Liver (tissue), 3 donors: ENCODE measurements at regions not wholly inside any gene's neighbourhood (a gene's known extent, or its start where the extent isn't known, plus 50 kb on each side); places are given as distances from the start of the nearest gene placed in this dataset.

Experiments
- EGR1 ChIP-seq, 2 donors: IDR thresholded peaks; 2 replicates each; pipeline ENCODE4 v1.6.1; 2016 to 2018; ENCODE audit warnings: antibody characterized with exemption in 2 of 2, low read depth in 2 of 2
- GABPA ChIP-seq, 2 donors: IDR thresholded peaks in 1 of 2; conservative IDR thresholded peaks in 1 of 2; 2 replicates each; pipeline ENCODE4 v1.6.1; 2016; ENCODE audit warnings: antibody characterized with exemption in 2 of 2, mild to moderate bottlenecking in 1 of 2, moderate library complexity in 1 of 2
- HNF4G ChIP-seq: IDR thresholded peaks from 2 replicates; pipeline ENCODE4 v1.6.1; 2016; ENCODE audit warnings: antibody characterized with exemption
- JUND ChIP-seq, 2 donors: IDR thresholded peaks; 2 replicates each; pipeline ENCODE4 v1.6.1; 2016; ENCODE audit warnings: antibody characterized with exemption in 2 of 2
- RAD21 ChIP-seq, 2 donors: IDR thresholded peaks; 2 replicates each; pipeline ENCODE4 v1.6.1; 2016; ENCODE audit warnings: antibody characterized with exemption in 2 of 2, mild to moderate bottlenecking in 2 of 2
- SP1 ChIP-seq: IDR thresholded peaks from 2 replicates; pipeline ENCODE4 v1.6.1; 2018; ENCODE audit warnings: antibody characterized with exemption, mild to moderate bottlenecking
- TAF1 ChIP-seq: conservative IDR thresholded peaks from 2 replicates; pipeline ENCODE4 v1.6.1; 2016; ENCODE audit warnings: antibody characterized with exemption, mild to moderate bottlenecking
- YY1 ChIP-seq: IDR thresholded peaks from 2 replicates; pipeline ENCODE4 v1.6.1; 2016; ENCODE audit warnings: antibody characterized with exemption, mild to moderate bottlenecking
- TF ChIP-seq, protein P1 (sequence below): fragments of 150-350 bp; IDR thresholded peaks from 2 replicates; pipeline ENCODE4 v1.5.1; 2017; ENCODE audit warnings: improper control_type of control experiment, low read depth, low read length; ENCODE audit not compliant: missing input control
- TF ChIP-seq, protein P2 (sequence below): IDR thresholded peaks from 2 replicates; pipeline ENCODE4 v1.6.1; 2016; ENCODE audit warnings: antibody characterized with exemption
- TF ChIP-seq, protein P3 (sequence below): IDR thresholded peaks from 2 replicates; pipeline ENCODE4 v1.6.1; 2016; ENCODE audit warnings: antibody characterized with exemption, mild to moderate bottlenecking
- TF ChIP-seq, protein P4 (sequence below): IDR thresholded peaks from 2 replicates; pipeline ENCODE4 v1.6.1; 2016; ENCODE audit warnings: antibody characterized with exemption
- donor health status: healthy.
- donor health status: healthy.

DNA sequence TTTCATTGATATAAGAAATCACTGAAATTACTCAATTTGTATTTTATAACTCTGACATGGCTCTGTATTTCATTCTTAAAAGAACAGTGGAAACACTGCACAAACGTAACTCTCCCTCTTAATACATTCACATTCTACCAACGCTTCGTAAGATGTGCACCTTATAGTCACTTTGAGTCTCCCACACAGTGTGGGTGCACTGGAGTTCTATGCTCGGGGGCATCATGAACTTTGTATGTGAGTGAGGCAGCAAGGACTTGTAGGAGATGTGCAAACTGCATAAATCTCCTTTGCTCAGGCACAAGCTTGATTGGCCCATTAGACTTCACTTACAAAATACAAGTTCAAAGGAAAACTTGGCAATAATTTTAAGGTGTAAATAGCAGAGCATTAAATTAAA is 2385.0 kb upstream of the TENM3 start:
- TF ChIP-seq, protein P1, sequence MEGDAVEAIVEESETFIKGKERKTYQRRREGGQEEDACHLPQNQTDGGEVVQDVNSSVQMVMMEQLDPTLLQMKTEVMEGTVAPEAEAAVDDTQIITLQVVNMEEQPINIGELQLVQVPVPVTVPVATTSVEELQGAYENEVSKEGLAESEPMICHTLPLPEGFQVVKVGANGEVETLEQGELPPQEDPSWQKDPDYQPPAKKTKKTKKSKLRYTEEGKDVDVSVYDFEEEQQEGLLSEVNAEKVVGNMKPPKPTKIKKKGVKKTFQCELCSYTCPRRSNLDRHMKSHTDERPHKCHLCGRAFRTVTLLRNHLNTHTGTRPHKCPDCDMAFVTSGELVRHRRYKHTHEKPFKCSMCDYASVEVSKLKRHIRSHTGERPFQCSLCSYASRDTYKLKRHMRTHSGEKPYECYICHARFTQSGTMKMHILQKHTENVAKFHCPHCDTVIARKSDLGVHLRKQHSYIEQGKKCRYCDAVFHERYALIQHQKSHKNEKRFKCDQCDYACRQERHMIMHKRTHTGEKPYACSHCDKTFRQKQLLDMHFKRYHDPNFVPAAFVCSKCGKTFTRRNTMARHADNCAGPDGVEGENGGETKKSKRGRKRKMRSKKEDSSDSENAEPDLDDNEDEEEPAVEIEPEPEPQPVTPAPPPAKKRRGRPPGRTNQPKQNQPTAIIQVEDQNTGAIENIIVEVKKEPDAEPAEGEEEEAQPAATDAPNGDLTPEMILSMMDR = no peak
- TF ChIP-seq JUND (IDR thresholded peaks at IDR 0.05) (no peak), RAD21 (IDR thresholded peaks at IDR 0.05) (no peak), SP1 (no peak), GABPA (IDR thresholded peaks at IDR 0.05 in 1 of 2, conservative IDR thresholded peaks at IDR 0.05 in 1 of 2) (no peak), YY1 (no peak), TAF1 (no peak), HNF4G (no peak), EGR1 (IDR thresholded peaks at IDR 0.05; ENCODE audit: low read depth in 2 of 2) (no peak)
- TF ChIP-seq, protein P2, sequence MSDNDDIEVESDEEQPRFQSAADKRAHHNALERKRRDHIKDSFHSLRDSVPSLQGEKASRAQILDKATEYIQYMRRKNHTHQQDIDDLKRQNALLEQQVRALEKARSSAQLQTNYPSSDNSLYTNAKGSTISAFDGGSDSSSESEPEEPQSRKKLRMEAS = no peak
- TF ChIP-seq, protein P3, sequence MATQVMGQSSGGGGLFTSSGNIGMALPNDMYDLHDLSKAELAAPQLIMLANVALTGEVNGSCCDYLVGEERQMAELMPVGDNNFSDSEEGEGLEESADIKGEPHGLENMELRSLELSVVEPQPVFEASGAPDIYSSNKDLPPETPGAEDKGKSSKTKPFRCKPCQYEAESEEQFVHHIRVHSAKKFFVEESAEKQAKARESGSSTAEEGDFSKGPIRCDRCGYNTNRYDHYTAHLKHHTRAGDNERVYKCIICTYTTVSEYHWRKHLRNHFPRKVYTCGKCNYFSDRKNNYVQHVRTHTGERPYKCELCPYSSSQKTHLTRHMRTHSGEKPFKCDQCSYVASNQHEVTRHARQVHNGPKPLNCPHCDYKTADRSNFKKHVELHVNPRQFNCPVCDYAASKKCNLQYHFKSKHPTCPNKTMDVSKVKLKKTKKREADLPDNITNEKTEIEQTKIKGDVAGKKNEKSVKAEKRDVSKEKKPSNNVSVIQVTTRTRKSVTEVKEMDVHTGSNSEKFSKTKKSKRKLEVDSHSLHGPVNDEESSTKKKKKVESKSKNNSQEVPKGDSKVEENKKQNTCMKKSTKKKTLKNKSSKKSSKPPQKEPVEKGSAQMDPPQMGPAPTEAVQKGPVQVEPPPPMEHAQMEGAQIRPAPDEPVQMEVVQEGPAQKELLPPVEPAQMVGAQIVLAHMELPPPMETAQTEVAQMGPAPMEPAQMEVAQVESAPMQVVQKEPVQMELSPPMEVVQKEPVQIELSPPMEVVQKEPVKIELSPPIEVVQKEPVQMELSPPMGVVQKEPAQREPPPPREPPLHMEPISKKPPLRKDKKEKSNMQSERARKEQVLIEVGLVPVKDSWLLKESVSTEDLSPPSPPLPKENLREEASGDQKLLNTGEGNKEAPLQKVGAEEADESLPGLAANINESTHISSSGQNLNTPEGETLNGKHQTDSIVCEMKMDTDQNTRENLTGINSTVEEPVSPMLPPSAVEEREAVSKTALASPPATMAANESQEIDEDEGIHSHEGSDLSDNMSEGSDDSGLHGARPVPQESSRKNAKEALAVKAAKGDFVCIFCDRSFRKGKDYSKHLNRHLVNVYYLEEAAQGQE = no peak
- TF ChIP-seq, protein P4, sequence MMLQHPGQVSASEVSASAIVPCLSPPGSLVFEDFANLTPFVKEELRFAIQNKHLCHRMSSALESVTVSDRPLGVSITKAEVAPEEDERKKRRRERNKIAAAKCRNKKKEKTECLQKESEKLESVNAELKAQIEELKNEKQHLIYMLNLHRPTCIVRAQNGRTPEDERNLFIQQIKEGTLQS = no peak
